H1 (cell line): ENCODE measurements at regions not wholly inside any gene's neighbourhood (a gene's known extent, or its start where the extent isn't known, plus 50 kb on each side); places are given as distances from the start of the nearest gene placed in this dataset.

Source experiments
- CTCF ChIA-PET: fragments of 300-600 bp; sonication (Branson Sonifier 250); formaldehyde crosslinking; loops from one replicate; lab custom pipeline; 2021; ENCODE audit not compliant: partially characterized antibody; lab: Charles Lee
- POLR2A ChIA-PET: fragments of 300-600 bp; sonication (Branson Sonifier 250); formaldehyde crosslinking; loops from one replicate; lab custom pipeline; 2021; ENCODE audit warnings: inconsistent platforms; ENCODE audit not compliant: partially characterized antibody; lab: Charles Lee
- DNase-seq, 2 experiments: peaks; one replicate each; pipeline versions ENCODE4 v3.0.0 to v3.0.0-alpha.2; 2010 to 2022; ENCODE audit warnings: low spot score in 2 of 2, low read depth in 1 of 2, mixed read lengths in 1 of 2
- FAIRE-seq: peaks from 2 replicates; lab custom pipeline; 2011; peaks lifted over from hg19 to GRCh38; lab: Jason Lieb, UNC
- H2AFZ ChIP-seq: 2 replicates; pipeline ENCODE4 v1.8.1; 2012; ENCODE audit warnings: low read length, inconsistent platforms
- H2AK5ac ChIP-seq: 2 replicates; pipeline ENCODE4 v1.6.1; 2013; ENCODE audit warnings: low read depth, low read length
- H2BK120ac ChIP-seq: replicated peaks from 2 replicates; pipeline ENCODE3; 2013; ENCODE audit warnings: low read depth, low read length, inconsistent platforms
- H2BK12ac ChIP-seq: 2 replicates; pipeline ENCODE4 v1.6.1; 2013; ENCODE audit warnings: low read depth, low read length
- H2BK15ac ChIP-seq: 2 replicates; pipeline ENCODE4 v1.6.1; 2013; ENCODE audit warnings: low read length
- H2BK20ac ChIP-seq: 2 replicates; pipeline ENCODE4 v1.6.1; 2013; ENCODE audit warnings: low read length
- H2BK5ac ChIP-seq: 2 replicates; pipeline ENCODE4 v1.6.1; 2013; ENCODE audit warnings: low read depth, low read length
- H3K14ac ChIP-seq: 2 replicates; pipeline ENCODE4 v1.6.1; 2013; ENCODE audit warnings: inconsistent platforms; ENCODE audit not compliant: insufficient read length
- H3K18ac ChIP-seq: 2 replicates; pipeline ENCODE4 v1.6.1; 2013; ENCODE audit warnings: low read length; ENCODE audit errors: extremely low read depth
- H3K23ac ChIP-seq: 2 replicates; pipeline ENCODE4 v1.6.1; 2013; ENCODE audit warnings: inconsistent platforms; ENCODE audit not compliant: insufficient read length
- H3K23me2 ChIP-seq: 2 replicates; pipeline ENCODE4 v1.6.1; 2013; ENCODE audit warnings: low read depth, low read length
- H3K27ac ChIP-seq: 2 replicates; pipeline ENCODE4 v1.6.1; 2011; ENCODE audit warnings: low read depth, low read length, inconsistent platforms
- H3K27me3 ChIP-seq, 4 experiments: replicated peaks in 1 of 4; 1 replicate in 1 of 4; 2 replicates in 3 of 4; pipeline versions ENCODE4 v1.6.1 to v1.8.1; 2011 to 2013; ENCODE audit warnings: low read length in 3 of 4, mild to moderate bottlenecking in 3 of 4, inconsistent platforms in 2 of 4, mixed read lengths in 2 of 4, moderate library complexity in 1 of 4; ENCODE audit not compliant: control insufficient read depth in 3 of 4, insufficient read depth in 3 of 4; ENCODE audit errors: extremely low read depth in 1 of 4
- H3K36me3 ChIP-seq, 4 experiments: 2 replicates each; pipeline versions ENCODE4 v1.6.1 to v1.8.1; 2011 to 2013; ENCODE audit warnings: mild to moderate bottlenecking in 4 of 4, low read length in 3 of 4, moderate library complexity in 2 of 4, control low read depth in 1 of 4, inconsistent platforms in 1 of 4; ENCODE audit not compliant: insufficient read depth in 4 of 4, control insufficient read depth in 2 of 4
- H3K4ac ChIP-seq: replicated peaks from 2 replicates; pipeline ENCODE3; 2013; ENCODE audit warnings: low read length, low read depth, mixed read lengths, inconsistent platforms; ENCODE audit not compliant: insufficient read length
- H3K4me1 ChIP-seq, 4 experiments: replicated peaks in 1 of 4; 1 replicate in 1 of 4; 2 replicates in 3 of 4; pipeline versions ENCODE4 v1.6.1 to v1.8.1; 2011 to 2013; ENCODE audit warnings: low read length in 3 of 4, inconsistent platforms in 2 of 4, mixed read lengths in 1 of 4; ENCODE audit not compliant: insufficient read depth in 4 of 4, control insufficient read depth in 3 of 4
- H3K4me2 ChIP-seq, 2 experiments: 2 replicates each; pipeline versions ENCODE4 v1.6.1 to v1.8.1; 2011 to 2013; ENCODE audit warnings: low read depth in 2 of 2, low read length in 2 of 2, control low read depth in 1 of 2, inconsistent platforms in 1 of 2, mild to moderate bottlenecking in 1 of 2; ENCODE audit not compliant: insufficient read depth in 1 of 2
- H3K4me3 ChIP-seq, 4 experiments: fragments of 200-600, 300-600 bp in 1 of 4; sonication (generic), shearing (Covaris generic), sonication (Bioruptor Twin) in 1 of 4; 2 replicates each; pipeline versions ENCODE4 v1.5.1 to v1.8.1; 2011 to 2016; ENCODE audit warnings: low read length in 4 of 4, low read depth in 3 of 4, control low read depth in 2 of 4, inconsistent platforms in 2 of 4, mild to moderate bottlenecking in 2 of 4, mixed read lengths in 1 of 4, moderate library complexity in 1 of 4; ENCODE audit not compliant: insufficient read depth in 2 of 4; ENCODE audit errors: extremely low read depth in 1 of 4
- H3K56ac ChIP-seq: replicated peaks from 2 replicates; pipeline ENCODE3; 2013; ENCODE audit warnings: low read depth, mild to moderate bottlenecking, mixed read lengths, low read length, inconsistent platforms; ENCODE audit not compliant: insufficient read length
- H3K79me1 ChIP-seq: 2 replicates; pipeline ENCODE4 v1.6.1; 2013; ENCODE audit warnings: low read depth, low read length, control low read depth
- H3K79me2 ChIP-seq, 2 experiments: 2 replicates each; pipeline versions ENCODE4 v1.6.1 to v1.8.1; 2012 to 2013; ENCODE audit warnings: low read length in 2 of 2, mild to moderate bottlenecking in 2 of 2, inconsistent platforms in 1 of 2; ENCODE audit not compliant: insufficient read depth in 2 of 2, control insufficient read depth in 1 of 2
- H3K9ac ChIP-seq, 4 experiments: replicated peaks in 1 of 4; 1 replicate in 1 of 4; 2 replicates in 3 of 4; pipeline versions ENCODE4 v1.6.1 to v1.8.1; 2011 to 2013; ENCODE audit warnings: low read depth in 3 of 4, low read length in 3 of 4, control low read depth in 2 of 4, mild to moderate bottlenecking in 2 of 4, moderate library complexity in 2 of 4, inconsistent platforms in 1 of 4; ENCODE audit errors: extremely low read depth in 1 of 4
- H3K9me3 ChIP-seq, 2 experiments: 2 replicates each; pipeline versions ENCODE4 v1.6.1 to v1.8.1; 2012 to 2013; ENCODE audit warnings: mild to moderate bottlenecking in 2 of 2, moderate library complexity in 2 of 2, control low read depth in 1 of 2, inconsistent platforms in 1 of 2, low read depth in 1 of 2, low read length in 1 of 2, mixed read lengths in 1 of 2; ENCODE audit not compliant: insufficient read depth in 2 of 2
- H4K20me1 ChIP-seq, 2 experiments: replicated peaks in 1 of 2; 2 replicates each; pipeline versions ENCODE3 to v1.8.1; 2011 to 2013; ENCODE audit warnings: inconsistent platforms in 2 of 2, low read length in 2 of 2, mild to moderate bottlenecking in 1 of 2; ENCODE audit not compliant: insufficient read depth in 2 of 2, control insufficient read depth in 1 of 2
- H4K5ac ChIP-seq: 2 replicates; pipeline ENCODE4 v1.6.1; 2013; ENCODE audit warnings: low read length, low read depth, mixed read lengths, inconsistent platforms; ENCODE audit not compliant: insufficient read length
- H4K8ac ChIP-seq: 2 replicates; pipeline ENCODE4 v1.8.0; 2013; ENCODE audit warnings: mild to moderate bottlenecking, moderate library complexity, low read length, inconsistent platforms; ENCODE audit not compliant: insufficient read depth; ENCODE audit errors: extremely low read depth
- H4K91ac ChIP-seq: replicated peaks from 2 replicates; pipeline ENCODE3; 2013; ENCODE audit warnings: low read length, mixed read lengths, inconsistent platforms; ENCODE audit not compliant: insufficient read length
- BACH1 ChIP-seq: IDR thresholded peaks from 2 replicates; pipeline ENCODE4 v1.6.1; 2012; ENCODE audit warnings: low read length, improper control_type of control experiment
- CBX8 ChIP-seq: fragments of 300-800, 300-1000 bp; sonication (generic); IDR thresholded peaks from 2 replicates; pipeline ENCODE4 v1.7.1; 2016; ENCODE audit warnings: low read depth, low read length, borderline replicate concordance
- EGR1 ChIP-seq: IDR thresholded peaks from 2 replicates; pipeline ENCODE4 v1.6.1; 2011; ENCODE audit warnings: low read depth, low read length, borderline replicate concordance
- FOSL1 ChIP-seq: IDR thresholded peaks from 2 replicates; pipeline ENCODE4 v1.6.1; 2011; ENCODE audit warnings: mild to moderate bottlenecking, low read depth, low read length, moderate library complexity; ENCODE audit not compliant: insufficient read depth
- GTF2F1 ChIP-seq: IDR thresholded peaks from 2 replicates; pipeline ENCODE4 v1.6.1; 2012; ENCODE audit warnings: low read depth, low read length, improper control_type of control experiment, borderline replicate concordance
- NANOG ChIP-seq: IDR thresholded peaks from 2 replicates; pipeline ENCODE4 v1.6.1; 2011; ENCODE audit warnings: low read length, low read depth, mild to moderate bottlenecking, inconsistent platforms; ENCODE audit not compliant: insufficient read depth, poor library complexity, severe bottlenecking
- PHF8 ChIP-seq: fragments of 200-600 bp; sonication (generic); conservative IDR thresholded peaks from 2 replicates; pipeline ENCODE4 v1.7.1; 2012; ENCODE audit warnings: low read depth, mild to moderate bottlenecking, inconsistent platforms, low read length, moderate library complexity
- RNF2 ChIP-seq: fragments of 200-900, 300-1000 bp; sonication (generic); IDR thresholded peaks from 2 replicates; pipeline ENCODE4 v1.7.1; 2016; ENCODE audit warnings: borderline replicate concordance, low read depth, mild to moderate bottlenecking, antibody characterized with exemption, low read length; ENCODE audit not compliant: poor library complexity, severe bottlenecking; ENCODE audit errors: missing control alignments
- SIX5 ChIP-seq: IDR thresholded peaks from 2 replicates; pipeline ENCODE4 v1.6.1; 2011; ENCODE audit warnings: mild to moderate bottlenecking, low read depth, low read length
- TBP ChIP-seq: IDR thresholded peaks from 2 replicates; pipeline ENCODE4 v1.6.1; 2011; ENCODE audit warnings: low read depth, low read length, improper control_type of control experiment
- TEAD4 ChIP-seq: IDR thresholded peaks from 2 replicates; pipeline ENCODE4 v1.6.1; 2012; ENCODE audit warnings: low read depth, low read length, inconsistent platforms, mixed read lengths
- ZNF274 ChIP-seq: IDR thresholded peaks from 2 replicates; pipeline ENCODE4 v1.7.0; 2012; ENCODE audit warnings: low read length, borderline replicate concordance; ENCODE audit errors: extremely low read depth
- TF ChIP-seq, protein P1 (sequence below), 3 experiments: IDR thresholded peaks; 1 replicate in 2 of 3; 2 replicates in 1 of 3; pipeline versions ENCODE4 v1.5.1 to v1.6.1; 2011; ENCODE audit warnings: low read length in 3 of 3, mild to moderate bottlenecking in 3 of 3, inconsistent platforms in 2 of 3, low read depth in 1 of 3, moderate library complexity in 1 of 3; ENCODE audit not compliant: insufficient read depth in 1 of 3; ENCODE audit errors: control extremely low read depth in 1 of 3

DNA sequence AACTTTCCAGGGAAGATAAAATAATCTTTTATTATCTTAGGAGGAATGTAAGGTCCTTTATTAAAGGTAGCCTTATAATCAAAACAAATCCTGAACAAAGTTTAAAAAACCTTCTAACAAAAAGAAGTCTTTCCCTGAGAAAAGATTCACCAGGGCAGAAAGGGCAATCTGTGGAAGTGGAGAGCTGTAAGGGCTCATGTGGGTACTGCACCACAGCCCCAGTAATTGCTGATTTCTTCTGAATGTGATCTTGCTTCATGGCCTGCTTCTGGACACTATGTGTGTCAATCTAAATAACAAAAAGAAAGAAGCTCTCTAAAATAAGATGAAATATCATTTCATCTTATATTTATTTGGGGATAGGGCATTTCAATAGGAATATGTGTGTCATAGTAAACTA lies 1501.6 kb downstream of the OTOL1 start:
- Histone ChIP-seq H4K5ac (no peak overlapping the region), H3K4me2 (no peak overlapping the region), H3K14ac (no peak overlapping the region), H4K20me1 (no peaks in the 10 kb centered on the region), H4K8ac (no peak overlapping the region), H2AK5ac (no peak overlapping the region), H3K23me2 (no peaks in the 10 kb centered on the region), H3K36me3 (no peaks in the 10 kb centered on the region; a peak in 1 of 8 replicates), H3K4me1 (no peaks in the 10 kb centered on the region), H3K9me3 (no peaks in the 10 kb centered on the region), H3K4me3 (no peak overlapping the region), H2BK12ac (no peak overlapping the region), H2BK15ac (no peak overlapping the region), H3K27me3 (no peaks in the 10 kb centered on the region), H3K79me1 (no peaks in the 10 kb centered on the region), H2AFZ (no peak overlapping the region), H3K27ac (no peak overlapping the region), H4K91ac (no peak overlapping the region), H2BK5ac (no peak overlapping the region), H2BK20ac (no peak overlapping the region), H3K79me2 (no peaks in the 10 kb centered on the region), H3K4ac (no peak overlapping the region), H3K23ac (no peak overlapping the region), H3K9ac (no peak overlapping the region), H3K56ac (no peak overlapping the region), H2BK120ac (no peak overlapping the region), H3K18ac (no peak overlapping the region)
- DNase-seq: no peak
- ChIA-PET POLR2A (no interaction called here), CTCF (interaction anchor here (1.1 to 1.4 kb wide), 2 partner anchors 11 to 13 kb away, joined by 3 read pairs; no protein-coding TSS in a partner anchor)
- no peak for FAIRE-seq
- TF ChIP-seq BACH1 (no peak), SIX5 (no peak), GTF2F1 (no peak), ZNF274 (no peak), FOSL1 (no peak), RNF2 (no peak), NANOG (no peak), TEAD4 (no peak), EGR1 (no peak), PHF8 (no peak), CBX8 (no peak), TBP (no peak)
- TF ChIP-seq, protein P1, sequence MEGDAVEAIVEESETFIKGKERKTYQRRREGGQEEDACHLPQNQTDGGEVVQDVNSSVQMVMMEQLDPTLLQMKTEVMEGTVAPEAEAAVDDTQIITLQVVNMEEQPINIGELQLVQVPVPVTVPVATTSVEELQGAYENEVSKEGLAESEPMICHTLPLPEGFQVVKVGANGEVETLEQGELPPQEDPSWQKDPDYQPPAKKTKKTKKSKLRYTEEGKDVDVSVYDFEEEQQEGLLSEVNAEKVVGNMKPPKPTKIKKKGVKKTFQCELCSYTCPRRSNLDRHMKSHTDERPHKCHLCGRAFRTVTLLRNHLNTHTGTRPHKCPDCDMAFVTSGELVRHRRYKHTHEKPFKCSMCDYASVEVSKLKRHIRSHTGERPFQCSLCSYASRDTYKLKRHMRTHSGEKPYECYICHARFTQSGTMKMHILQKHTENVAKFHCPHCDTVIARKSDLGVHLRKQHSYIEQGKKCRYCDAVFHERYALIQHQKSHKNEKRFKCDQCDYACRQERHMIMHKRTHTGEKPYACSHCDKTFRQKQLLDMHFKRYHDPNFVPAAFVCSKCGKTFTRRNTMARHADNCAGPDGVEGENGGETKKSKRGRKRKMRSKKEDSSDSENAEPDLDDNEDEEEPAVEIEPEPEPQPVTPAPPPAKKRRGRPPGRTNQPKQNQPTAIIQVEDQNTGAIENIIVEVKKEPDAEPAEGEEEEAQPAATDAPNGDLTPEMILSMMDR (IDR thresholded peaks at IDR 0.05; ENCODE audit: control extremely low read depth in 1 of 3, insufficient read depth in 1 of 3, low read depth in 1 of 3, low read length in 3 of 3): no peak
